ENCODE measurements at regions not wholly inside any gene's neighbourhood (a gene's known extent, or its start where the extent isn't known, plus 50 kb on each side); places are given as distances from the start of the nearest gene placed in this dataset.

DNA sequence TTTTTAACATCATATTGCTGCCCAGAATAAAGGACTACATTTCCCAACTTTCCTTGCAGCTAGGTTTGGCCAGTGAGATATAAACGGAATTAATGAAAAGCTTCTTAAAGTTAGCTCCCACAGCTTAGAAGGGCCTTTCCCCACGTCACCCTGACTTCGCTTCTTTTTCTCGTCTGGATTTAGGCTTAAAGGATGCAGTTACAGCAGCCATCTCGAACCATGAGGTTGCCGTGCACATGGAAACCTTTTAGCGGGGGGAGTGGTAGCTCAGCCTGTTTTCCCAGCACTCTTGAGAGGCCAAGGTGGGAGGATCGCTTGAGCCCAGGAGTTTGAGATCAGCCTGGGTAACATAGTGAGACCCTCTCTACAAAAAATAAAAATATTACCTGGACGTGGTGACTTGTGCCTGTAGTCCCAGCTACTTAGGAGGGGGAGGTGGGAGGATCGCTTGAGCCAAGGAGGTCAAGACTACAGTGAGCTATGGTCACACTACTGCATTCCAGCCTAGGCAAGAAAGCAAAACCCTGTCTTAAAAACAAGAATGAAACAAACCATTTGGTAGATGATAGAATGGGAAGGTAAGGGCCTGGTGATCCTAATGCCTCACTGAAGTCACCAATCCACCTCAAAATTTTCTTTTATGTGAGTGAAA, 64.3 kb upstream of the C1GALT1 start:
- Histone ChIP-seq H3K27me3 (ENCODE audit: control insufficient read depth, insufficient read depth, low read length) (no peaks in the 10 kb centered on the region), H3K9me3 (ENCODE audit: control insufficient read depth, insufficient read depth, low read length) (no peaks in the 10 kb centered on the region), H3K4me1 (ENCODE audit: control insufficient read depth, insufficient read depth, low read length) (peaks cover 2% of the 10 kb centered on the region), H3K27ac (ENCODE audit: low read length) (no peak overlapping the region), H3K36me3 (ENCODE audit: control insufficient read depth, insufficient read depth, low read length) (no peaks in the 10 kb centered on the region), H3K4me3 (ENCODE audit: low read length) (no peak overlapping the region)
- DNase-seq (ENCODE audit: low read depth, low spot score): no peak
- no CpG with 5 or more reads among the region's 10 CpGs for WGBS (ENCODE audit: insufficient coverage, insufficient read length)

DNA sequence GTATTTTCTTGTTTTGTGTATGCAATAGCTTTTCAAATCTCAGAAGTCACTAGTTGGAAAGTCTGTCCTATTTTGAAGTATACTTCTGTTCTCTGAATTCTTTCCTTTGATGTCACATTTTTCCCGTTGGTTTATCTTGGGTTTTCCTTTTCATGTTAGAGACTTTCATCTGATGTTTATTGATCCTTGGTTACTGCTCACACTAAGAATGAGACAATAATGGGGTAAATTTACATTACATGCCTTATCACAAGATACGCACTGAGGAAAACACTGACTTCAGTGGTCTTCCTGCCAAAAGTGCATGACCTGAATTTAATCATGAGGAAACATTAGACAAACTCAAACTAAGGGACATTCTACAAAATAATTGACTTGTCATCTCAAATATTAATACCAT, 63.5 kb upstream of the C1GALT1 start:
- no CpG with 5 or more reads among the region's 2 CpGs for WGBS (ENCODE audit: insufficient coverage, insufficient read length)
- Histone ChIP-seq H3K27me3 (ENCODE audit: control insufficient read depth, insufficient read depth, low read length) (no peaks in the 10 kb centered on the region), H3K27ac (ENCODE audit: low read length) (no peak overlapping the region), H3K9me3 (ENCODE audit: control insufficient read depth, insufficient read depth, low read length) (no peaks in the 10 kb centered on the region), H3K4me3 (ENCODE audit: low read length) (no peak overlapping the region), H3K36me3 (ENCODE audit: control insufficient read depth, insufficient read depth, low read length) (no peaks in the 10 kb centered on the region), H3K4me1 (ENCODE audit: control insufficient read depth, insufficient read depth, low read length) (peaks cover 2% of the 10 kb centered on the region)
- DNase-seq (ENCODE audit: low read depth, low spot score): no peak

DNA sequence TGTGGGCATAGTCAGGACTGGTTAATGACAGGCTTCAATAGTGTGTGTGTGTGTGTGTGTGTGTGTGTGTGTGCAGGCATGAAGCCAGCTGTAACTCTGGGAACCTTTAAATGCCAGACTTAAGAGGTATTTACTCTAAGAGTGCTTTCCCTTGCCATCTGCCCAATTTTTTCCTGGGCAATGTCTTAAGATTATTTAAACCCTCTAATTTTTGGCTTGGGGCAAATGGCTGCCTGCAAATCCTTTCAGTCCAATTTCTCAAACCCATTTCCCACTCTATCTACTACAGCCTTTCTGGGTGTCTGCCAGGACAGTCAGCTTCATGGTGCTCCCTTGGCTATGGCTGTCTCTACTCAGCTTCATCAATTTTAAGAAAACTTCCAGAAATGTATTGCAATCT, 62.6 kb upstream of the C1GALT1 start:
- Histone ChIP-seq H3K4me3 (ENCODE audit: low read length) (no peak overlapping the region), H3K4me1 (ENCODE audit: control insufficient read depth, insufficient read depth, low read length) (peaks cover 2% of the 10 kb centered on the region; the same call in 1 of the 2 replicates), H3K36me3 (ENCODE audit: control insufficient read depth, insufficient read depth, low read length) (no peaks in the 10 kb centered on the region), H3K9me3 (ENCODE audit: control insufficient read depth, insufficient read depth, low read length) (no peaks in the 10 kb centered on the region), H3K27ac (ENCODE audit: low read length) (no peak overlapping the region), H3K27me3 (ENCODE audit: control insufficient read depth, insufficient read depth, low read length) (no peaks in the 10 kb centered on the region)
- DNase-seq (ENCODE audit: low read depth, low spot score): no peak

DNA sequence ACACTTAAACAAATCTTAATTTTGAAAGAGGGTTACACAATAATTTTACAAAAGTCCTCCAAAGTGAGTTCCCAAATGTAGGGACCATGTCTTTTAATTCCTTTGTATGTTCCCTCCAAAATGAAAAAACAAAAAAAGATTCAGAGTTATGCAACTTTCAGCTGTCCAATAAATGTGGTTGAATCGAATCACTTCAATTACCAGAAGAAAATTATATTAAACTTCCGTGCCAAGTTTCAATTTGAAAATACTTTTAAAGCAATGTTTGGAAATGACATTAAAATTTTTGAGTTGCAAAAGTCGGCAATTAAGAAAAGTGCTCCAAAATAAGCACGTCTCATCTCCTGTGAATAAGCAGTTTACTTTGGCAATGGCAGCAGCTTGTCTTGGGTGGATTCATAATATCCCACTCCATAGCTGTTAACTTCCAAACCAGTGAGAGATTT, 60.3 kb upstream of the C1GALT1 start:
- Histone ChIP-seq H3K27ac (ENCODE audit: low read length) (no peak overlapping the region), H3K4me1 (ENCODE audit: control insufficient read depth, insufficient read depth, low read length) (peaks cover 2% of the 10 kb centered on the region; the same call in 1 of the 2 replicates), H3K27me3 (ENCODE audit: control insufficient read depth, insufficient read depth, low read length) (no peaks in the 10 kb centered on the region), H3K4me3 (ENCODE audit: low read length) (no peak overlapping the region), H3K9me3 (ENCODE audit: control insufficient read depth, insufficient read depth, low read length) (no peaks in the 10 kb centered on the region), H3K36me3 (ENCODE audit: control insufficient read depth, insufficient read depth, low read length) (no peaks in the 10 kb centered on the region)
- no peak for DNase-seq (ENCODE audit: low read depth, low spot score)
- WGBS (ENCODE audit: insufficient coverage, insufficient read length): no CpG with 5 or more reads among the region's 4 CpGs

DNA sequence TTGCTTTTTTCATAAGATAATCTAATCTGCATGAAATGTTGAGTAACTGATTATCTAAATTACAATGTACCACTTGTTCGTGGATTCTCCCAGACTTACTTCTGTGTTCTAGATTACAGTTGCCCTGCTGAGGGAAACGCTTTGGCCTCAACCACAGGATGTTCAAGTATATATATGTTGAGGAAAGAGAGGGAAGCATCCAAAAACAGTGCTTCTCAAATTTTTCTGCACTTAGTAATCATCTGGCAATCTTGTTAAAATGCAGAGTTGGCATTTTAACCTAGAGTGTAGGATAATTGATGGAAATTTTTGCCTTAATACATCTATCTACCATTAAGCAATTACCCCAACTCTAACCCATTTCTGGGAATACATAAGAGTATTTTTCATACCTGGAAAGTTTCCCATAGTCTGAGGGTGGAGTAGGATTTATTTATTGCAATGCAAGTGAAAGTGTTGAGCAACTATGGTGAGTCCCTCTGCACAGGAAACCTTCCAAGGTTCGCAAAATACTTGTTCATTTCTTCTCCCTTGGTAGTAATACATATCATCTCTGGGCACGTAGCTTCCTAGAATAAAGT, 59.6 kb upstream of the C1GALT1 start:
- no CpG with 5 or more reads among the region's 4 CpGs for WGBS (ENCODE audit: insufficient coverage, insufficient read length)
- no peaks in the 10 kb centered on the region for H3K27me3 ChIP-seq (ENCODE audit: control insufficient read depth, insufficient read depth, low read length)
- no peak for DNase-seq (ENCODE audit: low read depth, low spot score)
- H3K27ac ChIP-seq (ENCODE audit: low read length): no peak overlapping the region
- peaks cover 2% of the 10 kb centered on the region; the same call in 1 of the 2 replicates for H3K4me1 ChIP-seq (ENCODE audit: control insufficient read depth, insufficient read depth, low read length)
- no peaks in the 10 kb centered on the region for H3K9me3 ChIP-seq (ENCODE audit: control insufficient read depth, insufficient read depth, low read length)
- H3K36me3 ChIP-seq (ENCODE audit: control insufficient read depth, insufficient read depth, low read length): no peaks in the 10 kb centered on the region
- H3K4me3 ChIP-seq (ENCODE audit: low read length): no peak overlapping the region

DNA sequence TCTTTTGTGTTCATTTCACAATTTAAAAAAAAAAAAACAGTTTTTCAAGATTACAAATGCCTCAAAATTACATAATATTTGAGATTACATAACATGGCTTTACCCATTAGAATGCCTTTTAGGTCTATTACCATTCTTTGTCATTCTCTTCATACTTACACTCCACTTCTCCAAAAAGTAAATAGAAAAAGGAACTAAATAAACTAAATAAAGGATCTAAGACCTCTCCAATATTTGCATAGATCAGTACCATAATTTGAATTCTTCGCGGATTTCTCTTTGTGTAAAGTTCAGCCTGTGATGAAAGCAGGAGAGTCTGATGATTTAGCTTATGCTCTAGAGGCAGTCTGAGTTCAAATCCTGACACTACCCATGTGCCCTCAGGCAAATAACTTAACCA, 56.4 kb upstream of the C1GALT1 start:
- H3K4me3 ChIP-seq (ENCODE audit: low read length): no peak overlapping the region
- H3K27ac ChIP-seq (ENCODE audit: low read length): no peak overlapping the region
- no peaks in the 10 kb centered on the region for H3K27me3 ChIP-seq (ENCODE audit: control insufficient read depth, insufficient read depth, low read length)
- H3K4me1 ChIP-seq (ENCODE audit: control insufficient read depth, insufficient read depth, low read length): no peaks in the 10 kb centered on the region
- no peaks in the 10 kb centered on the region for H3K9me3 ChIP-seq (ENCODE audit: control insufficient read depth, insufficient read depth, low read length)
- no CpG with 5 or more reads among the region's 2 CpGs for WGBS (ENCODE audit: insufficient coverage, insufficient read length)
- DNase-seq (ENCODE audit: low read depth, low spot score): no peak
- H3K36me3 ChIP-seq (ENCODE audit: control insufficient read depth, insufficient read depth, low read length): no peaks in the 10 kb centered on the region

DNA sequence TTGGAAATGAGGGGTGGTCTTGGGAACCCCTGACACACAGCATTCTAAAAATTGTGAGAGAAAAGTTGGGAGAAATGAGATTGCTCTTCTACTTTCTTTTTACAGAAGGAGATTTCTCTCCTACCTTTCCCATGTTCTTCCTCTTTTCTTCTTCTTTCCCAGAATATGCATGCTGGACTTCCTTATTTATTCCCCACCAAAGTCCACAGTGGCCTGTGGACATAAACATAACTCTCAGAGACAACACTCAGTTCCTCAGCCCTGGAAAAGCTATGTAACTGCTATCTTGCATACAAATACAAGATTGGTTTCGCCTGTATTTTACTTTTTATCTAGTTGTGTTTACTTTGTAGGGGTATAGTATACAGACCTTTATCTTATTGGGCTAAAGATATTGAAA, 54.6 kb upstream of the C1GALT1 start:
- Histone ChIP-seq H3K27me3 (ENCODE audit: control insufficient read depth, insufficient read depth, low read length) (no peaks in the 10 kb centered on the region), H3K4me3 (ENCODE audit: low read length) (no peak overlapping the region), H3K27ac (ENCODE audit: low read length) (no peak overlapping the region), H3K4me1 (ENCODE audit: control insufficient read depth, insufficient read depth, low read length) (no peaks in the 10 kb centered on the region), H3K9me3 (ENCODE audit: control insufficient read depth, insufficient read depth, low read length) (no peaks in the 10 kb centered on the region), H3K36me3 (ENCODE audit: control insufficient read depth, insufficient read depth, low read length) (no peaks in the 10 kb centered on the region)
- no peak for DNase-seq (ENCODE audit: low read depth, low spot score)
- no CpG with 5 or more reads among the region's 1 CpG for WGBS (ENCODE audit: insufficient coverage, insufficient read length)

DNA sequence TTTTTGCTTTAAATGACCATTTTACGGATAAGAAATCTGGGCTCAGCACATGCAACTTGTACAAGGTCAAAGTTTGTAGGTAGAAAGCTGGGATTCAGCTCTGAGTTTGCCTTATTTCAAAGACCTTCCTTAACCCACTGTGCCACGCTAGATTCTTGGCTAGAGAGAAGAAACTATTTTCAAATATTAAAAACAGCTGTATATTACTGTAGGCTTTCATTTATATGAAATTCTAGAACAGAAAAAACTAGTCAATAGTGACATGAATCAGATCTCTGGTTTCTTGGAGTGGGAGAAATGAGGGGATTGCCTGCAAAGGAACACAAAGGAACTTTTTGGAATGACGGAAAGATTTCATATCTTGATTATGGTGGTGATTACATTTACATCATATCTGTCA, 53.0 kb upstream of the C1GALT1 start:
- Histone ChIP-seq H3K36me3 (ENCODE audit: control insufficient read depth, insufficient read depth, low read length) (no peaks in the 10 kb centered on the region), H3K9me3 (ENCODE audit: control insufficient read depth, insufficient read depth, low read length) (no peaks in the 10 kb centered on the region), H3K27me3 (ENCODE audit: control insufficient read depth, insufficient read depth, low read length) (no peaks in the 10 kb centered on the region), H3K27ac (ENCODE audit: low read length) (no peak overlapping the region), H3K4me3 (ENCODE audit: low read length) (no peak overlapping the region), H3K4me1 (ENCODE audit: control insufficient read depth, insufficient read depth, low read length) (no peaks in the 10 kb centered on the region)
- no CpG with 5 or more reads among the region's 3 CpGs for WGBS (ENCODE audit: insufficient coverage, insufficient read length)
- DNase-seq (ENCODE audit: low read depth, low spot score): no peak

DNA sequence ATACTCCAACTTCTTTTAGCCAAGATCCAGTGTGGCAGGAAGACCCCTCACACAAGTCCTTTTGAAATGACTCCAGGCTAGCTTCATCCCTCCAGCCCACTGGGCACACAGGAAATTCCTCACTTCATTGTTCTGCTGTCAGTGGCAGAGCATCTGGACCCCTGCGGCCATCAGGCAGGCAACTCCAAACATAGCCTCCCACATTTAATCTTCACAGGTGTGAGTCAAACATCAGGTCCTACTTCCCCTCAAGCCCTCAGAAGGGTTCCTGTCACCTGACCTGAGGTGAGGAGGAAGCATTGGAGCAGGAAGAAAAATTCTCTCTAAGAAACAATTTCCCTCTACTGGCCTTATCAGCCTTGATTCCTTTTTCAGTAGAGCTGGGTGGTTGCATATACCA, 51.1 kb upstream of the C1GALT1 start:
- H3K4me3 ChIP-seq (ENCODE audit: low read length): no peak overlapping the region
- no CpG with 5 or more reads among the region's 1 CpG for WGBS (ENCODE audit: insufficient coverage, insufficient read length)
- no peak overlapping the region for H3K27ac ChIP-seq (ENCODE audit: low read length)
- no peaks in the 10 kb centered on the region for H3K9me3 ChIP-seq (ENCODE audit: control insufficient read depth, insufficient read depth, low read length)
- no peaks in the 10 kb centered on the region for H3K4me1 ChIP-seq (ENCODE audit: control insufficient read depth, insufficient read depth, low read length)
- no peak for DNase-seq (ENCODE audit: low read depth, low spot score)
- no peaks in the 10 kb centered on the region for H3K36me3 ChIP-seq (ENCODE audit: control insufficient read depth, insufficient read depth, low read length)
- no peaks in the 10 kb centered on the region for H3K27me3 ChIP-seq (ENCODE audit: control insufficient read depth, insufficient read depth, low read length)

Measured in iPS DF 6.9 (cell line).